GM19099 (cell line): ENCODE measurements at regions not wholly inside any gene's neighbourhood (a gene's known extent, or its start where the extent isn't known, plus 50 kb on each side); places are given as distances from the start of the nearest gene placed in this dataset.

ENCODE experiments used
- POLR2A ChIP-seq: IDR thresholded peaks from 3 replicates; pipeline ENCODE4 v1.6.1; 2011; ENCODE audit warnings: low read depth; ENCODE audit not compliant: insufficient read length; ENCODE audit errors: extremely low read depth

DNA sequence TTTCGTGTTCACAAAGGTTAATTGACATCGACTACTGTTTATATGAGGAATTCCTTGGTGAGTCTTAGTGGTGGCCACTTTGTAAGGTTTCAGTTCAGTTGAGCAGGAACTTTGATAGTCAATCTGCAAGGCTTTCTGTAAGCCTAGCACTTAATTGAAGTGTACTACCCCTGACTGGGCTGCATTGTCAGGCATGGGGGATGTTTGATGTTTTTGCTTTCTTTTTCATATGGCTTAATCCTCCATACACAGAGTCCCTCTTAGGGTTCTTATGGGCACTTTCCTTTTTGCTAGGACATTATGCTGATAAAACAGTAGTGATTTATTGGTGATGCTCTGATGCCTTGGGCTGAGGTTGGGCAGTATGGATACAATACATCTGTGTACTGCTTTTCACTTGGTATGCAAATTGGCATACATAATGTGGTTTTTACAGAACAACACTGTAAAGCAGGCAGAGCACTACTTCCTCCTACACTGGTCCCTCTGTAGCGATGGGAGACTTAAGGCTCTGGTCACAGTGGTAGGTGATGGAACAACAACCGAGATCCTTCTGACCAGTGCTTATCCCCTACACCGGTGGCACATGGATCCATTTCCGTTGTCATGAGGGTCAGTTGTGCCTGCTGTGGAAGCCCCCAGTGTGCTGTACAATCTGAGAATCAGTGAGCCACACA lies 261.0 kb downstream of the MFSD1 start:
- TF ChIP-seq POLR2A, result no peak

DNA sequence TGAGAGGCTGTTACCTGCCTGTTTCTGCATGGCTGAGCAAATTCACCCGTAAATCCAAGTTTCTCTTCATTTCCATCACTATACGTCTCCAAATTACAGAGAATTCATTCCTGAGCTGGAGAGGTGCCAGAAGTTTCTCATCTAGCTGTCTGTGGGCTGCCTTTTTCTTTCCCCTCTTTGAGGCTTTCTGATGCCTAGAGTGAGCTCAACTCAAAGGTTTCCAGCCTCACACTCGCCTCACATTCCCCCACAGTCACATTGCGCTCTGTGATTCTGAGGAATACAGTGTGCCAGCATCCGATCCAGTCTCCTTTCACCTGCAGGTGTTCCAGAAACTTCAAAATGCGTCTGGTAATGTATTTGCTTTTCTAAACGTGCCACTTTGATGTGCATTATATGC lies 267.2 kb downstream of the MFSD1 start, which contains the start of gene IQCJ:
Gene IQCJ, plus strand, starts transcription at position 229 of the 400 bp plus-strand sequence.
- no peak for TF ChIP-seq POLR2A

DNA sequence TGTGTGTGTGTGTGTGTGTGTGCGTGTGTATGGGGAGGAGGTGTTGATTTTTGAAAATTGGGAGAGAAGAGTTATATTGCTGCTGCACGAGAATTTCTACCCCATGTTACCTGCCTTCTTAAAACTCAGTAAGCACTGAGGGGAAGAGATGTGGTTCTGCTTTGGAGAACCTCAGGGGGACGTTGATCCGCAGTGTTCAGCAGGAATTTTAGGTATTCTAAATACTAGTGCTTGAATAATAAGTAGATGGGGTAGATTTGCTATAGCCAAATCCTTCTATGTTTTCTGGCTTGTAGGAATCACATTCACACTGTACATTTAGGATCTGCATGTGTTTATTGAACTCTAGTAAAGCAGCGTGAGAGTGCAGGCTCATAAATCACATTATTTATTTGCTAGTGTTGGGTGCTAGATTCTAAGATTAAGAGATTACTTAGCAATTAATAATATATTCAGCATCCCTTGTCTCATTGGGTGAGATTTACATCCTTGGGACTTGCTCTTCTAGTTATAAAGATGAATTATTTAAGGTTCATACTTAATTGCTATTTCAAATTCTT lies 268.1 kb downstream of the MFSD1 start:
- TF ChIP-seq POLR2A, result no peak

DNA sequence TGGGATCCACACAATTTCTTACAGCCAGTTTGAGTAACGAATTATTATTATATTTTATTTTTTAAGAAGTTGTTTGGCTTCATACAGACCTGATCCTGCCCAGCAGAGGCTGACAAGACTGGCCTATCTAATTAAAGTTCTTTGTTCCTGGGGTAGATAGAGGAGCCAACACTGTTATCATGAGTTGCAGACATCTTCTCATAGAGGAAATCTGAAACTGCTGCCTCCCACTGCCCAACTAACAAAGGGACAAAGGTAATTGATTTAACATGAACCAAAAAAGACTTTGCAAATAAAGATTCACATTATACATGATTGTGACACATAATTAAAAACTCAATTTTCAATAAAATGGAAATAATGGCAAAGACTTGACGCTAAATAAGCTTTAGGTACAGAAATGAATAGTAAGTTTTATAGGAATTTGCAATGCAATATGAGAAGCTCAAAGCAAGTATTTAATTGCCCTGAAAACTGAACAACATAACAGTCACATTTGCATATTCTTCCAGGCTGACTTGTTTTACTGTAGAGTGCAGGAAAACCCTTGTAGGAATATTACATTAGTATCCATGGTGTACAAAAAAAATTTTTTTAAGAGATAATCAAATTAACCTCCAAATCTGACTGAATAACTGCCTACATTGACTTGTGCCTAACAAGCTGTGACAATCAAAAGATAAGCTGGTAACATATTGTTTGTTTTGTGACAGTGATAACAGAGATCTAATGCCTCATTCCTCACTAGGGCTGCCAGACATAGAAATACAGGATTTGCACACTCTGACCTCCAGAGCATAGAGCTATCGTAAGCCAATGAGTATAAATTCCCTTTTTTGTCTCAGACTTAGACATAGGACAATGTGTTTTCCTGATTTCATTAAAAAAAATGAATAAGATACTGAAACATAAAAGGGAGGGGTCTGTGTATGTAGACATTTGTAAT lies 273.2 kb downstream of the MFSD1 start:
- no peak for TF ChIP-seq POLR2A

DNA sequence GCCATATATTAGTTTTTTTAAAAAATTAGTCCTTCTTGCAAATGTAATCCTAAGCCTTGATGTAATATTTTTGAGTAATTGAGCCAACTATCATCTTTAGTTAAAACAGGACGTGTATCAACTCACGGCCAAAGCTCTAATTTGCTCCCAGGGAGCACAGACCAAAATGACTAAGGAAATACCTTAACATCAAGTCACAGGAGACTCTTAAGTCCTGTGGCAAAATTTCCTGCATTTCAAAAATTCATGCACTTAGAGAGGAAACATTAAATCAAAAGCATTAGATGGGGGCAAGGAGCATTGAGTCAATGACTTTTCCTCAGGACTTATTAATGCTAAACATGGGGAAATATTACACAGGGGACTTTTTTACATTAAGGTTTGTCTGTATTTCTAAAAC lies 276.0 kb downstream of the MFSD1 start:
- no peak for TF ChIP-seq POLR2A

DNA sequence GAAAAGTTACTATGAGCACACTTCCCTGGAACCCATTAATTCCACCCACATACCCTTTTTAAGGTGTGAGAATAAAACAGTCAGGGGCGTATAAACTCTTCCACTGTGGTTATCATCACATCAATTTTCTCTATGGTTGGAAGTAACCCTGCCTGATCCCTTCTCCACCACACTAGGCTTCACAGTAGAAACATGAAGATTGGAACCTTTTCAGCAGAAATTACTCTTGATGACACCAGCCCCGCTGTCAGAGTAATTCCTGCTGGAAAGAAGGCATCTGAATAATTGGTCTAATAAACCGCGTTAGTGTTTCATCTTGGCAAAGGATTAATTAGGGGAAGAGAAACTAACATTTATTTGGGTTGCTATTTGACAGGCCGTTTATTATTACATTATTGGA lies 278.4 kb downstream of the MFSD1 start:
- no peak for TF ChIP-seq POLR2A

DNA sequence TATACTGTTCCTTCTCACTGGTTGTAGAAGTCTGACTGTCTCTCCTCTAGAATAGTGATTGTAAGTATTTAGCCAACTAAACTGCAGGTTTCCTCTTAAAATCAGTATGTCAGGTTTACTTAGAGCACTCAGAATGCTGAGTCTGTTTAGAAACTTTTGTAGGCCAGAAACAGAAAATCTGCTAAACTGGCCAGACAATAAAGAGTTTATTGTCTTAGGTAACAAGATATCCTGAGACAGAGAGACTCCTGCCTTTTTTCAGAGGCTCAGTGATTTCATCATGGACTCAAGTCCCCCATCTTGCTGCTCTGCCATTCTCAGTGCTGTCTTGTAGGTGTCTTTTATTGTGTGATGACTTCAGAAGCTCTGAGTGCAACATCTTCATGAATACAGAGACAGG lies 279.0 kb downstream of the MFSD1 start:
- TF ChIP-seq POLR2A, result no peak

DNA sequence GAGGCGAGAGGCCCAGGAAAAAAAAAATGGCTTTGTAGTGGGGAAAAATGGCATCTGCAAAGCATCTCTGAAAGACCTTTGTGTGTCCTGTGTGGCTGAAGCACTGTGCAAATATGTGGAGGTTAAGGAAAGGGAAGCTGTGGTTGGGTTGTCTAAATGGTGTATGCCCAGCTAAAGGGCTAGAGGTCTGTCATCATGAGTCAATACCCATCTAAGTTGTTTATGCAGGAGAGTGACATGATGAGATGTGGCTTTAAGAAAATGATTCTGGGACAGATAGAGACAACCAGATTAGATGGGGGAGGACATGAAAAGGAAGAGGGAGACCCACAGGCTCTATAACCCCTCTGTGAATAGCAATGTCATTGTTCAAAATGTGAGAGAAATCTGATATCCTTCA lies 280.7 kb downstream of the MFSD1 start:
- no peak for TF ChIP-seq POLR2A

DNA sequence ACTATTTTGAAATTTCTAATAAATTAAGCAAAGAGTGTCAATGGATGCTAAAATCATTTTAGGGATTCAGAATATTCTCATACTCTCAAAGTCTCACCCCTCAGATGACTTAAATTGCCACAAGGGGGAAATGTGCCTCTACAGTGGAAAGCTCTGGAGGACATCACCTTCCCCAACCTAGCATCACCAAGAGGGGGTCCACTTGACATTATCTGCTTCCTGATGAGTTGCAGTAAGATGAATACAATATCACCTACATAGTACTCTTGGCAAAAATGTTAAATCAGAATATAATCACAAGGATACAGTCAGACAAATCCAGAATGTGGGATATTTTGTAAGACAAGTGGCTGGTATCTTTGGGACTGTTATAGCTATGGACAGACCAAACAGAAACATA lies 290.1 kb downstream of the MFSD1 start:
- TF ChIP-seq POLR2A, result no peak

DNA sequence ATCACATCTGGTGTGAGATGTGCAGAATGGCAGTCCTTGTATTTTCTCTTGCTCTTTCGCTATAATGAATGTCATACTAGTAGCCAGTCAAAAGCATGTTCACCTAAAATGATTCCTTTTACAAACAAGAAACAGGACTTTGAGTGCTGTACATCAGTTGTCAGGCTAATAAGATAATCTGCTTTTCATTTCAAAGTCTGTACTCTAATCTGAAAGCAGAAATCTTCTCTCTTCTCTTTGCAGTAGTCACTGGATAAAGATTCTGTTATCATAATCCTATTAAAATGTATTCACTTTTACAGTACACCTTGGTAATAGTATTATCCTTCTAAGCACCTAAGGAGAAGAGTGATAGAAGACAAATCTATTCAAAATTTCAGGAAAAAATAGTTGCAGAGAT lies 300.1 kb downstream of the MFSD1 start:
- no peak for TF ChIP-seq POLR2A

DNA sequence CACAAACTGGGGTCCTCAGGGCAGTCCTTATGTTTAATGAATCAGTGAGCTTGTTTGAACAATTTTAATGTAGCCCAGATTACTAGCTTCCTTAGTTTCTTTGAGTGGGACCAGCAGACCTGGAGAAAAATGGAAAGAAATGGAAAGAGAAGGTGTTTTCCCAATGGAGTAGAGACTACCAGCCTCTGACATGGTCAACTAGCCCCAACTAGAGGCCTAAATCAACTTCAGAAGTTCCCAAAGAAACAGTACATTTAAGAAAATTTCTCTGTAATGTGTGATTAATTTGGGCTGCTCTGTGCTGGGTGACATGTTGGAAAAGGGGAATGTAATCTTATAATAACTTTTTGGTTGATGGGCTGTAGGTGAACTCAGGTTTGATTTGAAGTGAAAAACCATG lies 310.9 kb downstream of the MFSD1 start:
- no peak for TF ChIP-seq POLR2A

DNA sequence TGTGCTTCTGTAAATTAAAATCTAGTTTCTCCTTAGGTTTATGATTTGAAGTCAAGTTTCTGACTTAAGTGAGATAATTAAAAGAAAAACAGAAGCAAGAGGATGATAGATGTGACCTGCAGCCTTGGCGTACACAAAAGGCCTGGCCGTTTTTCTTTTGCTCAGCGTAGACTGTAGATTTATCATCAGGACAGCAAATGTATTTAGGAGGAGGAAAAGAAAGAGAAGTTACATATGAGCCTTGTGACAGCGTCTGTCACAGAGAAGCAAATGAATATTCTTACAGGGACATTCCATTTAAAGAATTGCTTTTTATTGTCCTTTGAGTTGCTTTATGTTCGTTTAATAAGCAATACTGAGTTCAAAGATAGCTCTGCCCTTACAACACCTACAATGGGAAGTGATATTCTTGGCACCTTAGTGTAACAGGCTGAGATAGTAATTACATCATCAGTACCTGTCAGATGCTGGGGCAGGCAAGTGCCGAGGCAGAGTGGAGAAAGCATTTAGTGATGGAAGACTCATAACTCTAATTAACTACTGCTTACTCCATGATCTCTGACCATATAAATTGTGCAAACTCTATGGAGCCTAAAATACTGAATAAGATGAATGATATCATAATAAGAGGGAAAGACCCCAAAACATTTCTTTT lies 311.5 kb downstream of the MFSD1 start:
- no peak for TF ChIP-seq POLR2A

DNA sequence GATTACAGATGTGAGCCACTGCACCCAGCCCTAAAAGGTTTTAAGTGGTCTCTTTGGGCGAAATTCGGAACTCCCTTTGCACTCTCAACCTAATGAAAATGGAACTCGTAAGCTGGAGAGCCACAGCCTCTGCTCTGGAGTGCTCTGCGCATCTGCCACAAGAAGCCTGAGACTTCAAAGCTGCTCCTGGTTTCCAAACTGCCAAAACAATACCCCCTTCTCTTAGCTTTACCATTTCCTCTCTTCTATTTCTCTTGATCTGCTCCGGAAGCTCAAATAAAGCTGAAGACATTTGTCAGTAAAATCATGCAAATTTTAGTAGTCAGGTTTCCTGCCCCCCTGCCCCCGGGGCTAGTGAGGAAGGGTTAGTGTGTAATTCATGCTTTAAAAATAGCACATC lies 312.7 kb downstream of the MFSD1 start:
- TF ChIP-seq POLR2A, result no peak

DNA sequence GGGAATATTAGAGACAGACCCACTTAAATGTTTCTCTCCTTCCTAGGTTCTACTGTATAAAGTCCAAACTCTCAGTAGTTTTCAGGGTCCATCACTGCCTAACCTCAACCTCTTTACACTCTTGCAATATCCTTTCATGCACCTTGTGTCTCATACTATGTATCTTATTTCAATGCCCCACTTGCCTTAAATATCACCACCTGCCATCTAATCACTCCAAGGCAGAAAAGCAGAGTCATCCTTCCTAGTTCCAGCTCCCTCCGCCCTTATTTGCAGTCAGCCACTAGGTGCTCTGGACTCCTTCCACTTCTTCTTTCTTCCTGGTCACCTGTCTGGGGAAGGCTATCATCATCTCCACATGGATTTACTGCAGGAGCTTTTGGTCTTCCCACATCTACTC lies 322.0 kb downstream of the MFSD1 start:
- no peak for TF ChIP-seq POLR2A
